Astrocyte (in vitro differentiated cells and primary cell): ENCODE measurements at regions not wholly inside any gene's neighbourhood (a gene's known extent, or its start where the extent isn't known, plus 50 kb on each side); places are given as distances from the start of the nearest gene placed in this dataset.
"Not testable (repeated sequence)": the region's sequence is repeated elsewhere in the genome, so short reads cannot be mapped to it uniquely, and the experiment has no call there.

Experiments
- CTCF ChIP-seq: IDR thresholded peaks from 2 replicates; pipeline ENCODE4 v1.5.1; 2011; ENCODE audit warnings: low read depth, mild to moderate bottlenecking, inconsistent platforms, low read length, moderate library complexity; ENCODE audit not compliant: insufficient read depth
- EZH2 ChIP-seq: IDR thresholded peaks from 2 replicates; pipeline ENCODE4 v1.6.1; 2012; ENCODE audit warnings: mild to moderate bottlenecking, low read length, inconsistent platforms; ENCODE audit not compliant: insufficient read depth

GRCh38 chr2:4935291-4935690 is 756.9 kb upstream of the SOX11 start:
- TF ChIP-seq CTCF, EZH2: not testable (repeated sequence)
